ENCODE measurements at regions not wholly inside any gene's neighbourhood (a gene's known extent, or its start where the extent isn't known, plus 50 kb on each side); places are given as distances from the start of the nearest gene placed in this dataset.

- Histone ChIP-seq H3K9me3 (ENCODE audit: severe bottlenecking) (no peaks in the 10 kb centered on the region), H3K27me3 (ENCODE audit: insufficient read depth, poor library complexity, severe bottlenecking) (no peaks in the 10 kb centered on the region), H3K4me3 (ENCODE audit: severe bottlenecking) (no peak overlapping the region), H3K4me1 (ENCODE audit: insufficient read depth, poor library complexity, severe bottlenecking) (no peaks in the 10 kb centered on the region), H3K36me3 (ENCODE audit: low read depth) (no peaks in the 10 kb centered on the region), H3K27ac (ENCODE audit: poor library complexity, severe bottlenecking) (no peak overlapping the region)
- no peak for DNase-seq (ENCODE audit: low spot score)
- no peak for ATAC-seq (ENCODE audit: low read depth)
- TF ChIP-seq, protein P1, sequence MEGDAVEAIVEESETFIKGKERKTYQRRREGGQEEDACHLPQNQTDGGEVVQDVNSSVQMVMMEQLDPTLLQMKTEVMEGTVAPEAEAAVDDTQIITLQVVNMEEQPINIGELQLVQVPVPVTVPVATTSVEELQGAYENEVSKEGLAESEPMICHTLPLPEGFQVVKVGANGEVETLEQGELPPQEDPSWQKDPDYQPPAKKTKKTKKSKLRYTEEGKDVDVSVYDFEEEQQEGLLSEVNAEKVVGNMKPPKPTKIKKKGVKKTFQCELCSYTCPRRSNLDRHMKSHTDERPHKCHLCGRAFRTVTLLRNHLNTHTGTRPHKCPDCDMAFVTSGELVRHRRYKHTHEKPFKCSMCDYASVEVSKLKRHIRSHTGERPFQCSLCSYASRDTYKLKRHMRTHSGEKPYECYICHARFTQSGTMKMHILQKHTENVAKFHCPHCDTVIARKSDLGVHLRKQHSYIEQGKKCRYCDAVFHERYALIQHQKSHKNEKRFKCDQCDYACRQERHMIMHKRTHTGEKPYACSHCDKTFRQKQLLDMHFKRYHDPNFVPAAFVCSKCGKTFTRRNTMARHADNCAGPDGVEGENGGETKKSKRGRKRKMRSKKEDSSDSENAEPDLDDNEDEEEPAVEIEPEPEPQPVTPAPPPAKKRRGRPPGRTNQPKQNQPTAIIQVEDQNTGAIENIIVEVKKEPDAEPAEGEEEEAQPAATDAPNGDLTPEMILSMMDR (IDR thresholded peaks at IDR 0.05; ENCODE audit: poor library complexity, severe bottlenecking): no peak
Observed at GRCh38 chr2:83386549-83386948, 1072.5 kb downstream of the SUCLG1 start.

GRCh38 chr2:83378921-83379320 lies 1080.2 kb downstream of the SUCLG1 start:
- no peaks in the 10 kb centered on the region for H3K9me3 ChIP-seq (ENCODE audit: severe bottlenecking)
- ATAC-seq (ENCODE audit: low read depth): no peak

DNA sequence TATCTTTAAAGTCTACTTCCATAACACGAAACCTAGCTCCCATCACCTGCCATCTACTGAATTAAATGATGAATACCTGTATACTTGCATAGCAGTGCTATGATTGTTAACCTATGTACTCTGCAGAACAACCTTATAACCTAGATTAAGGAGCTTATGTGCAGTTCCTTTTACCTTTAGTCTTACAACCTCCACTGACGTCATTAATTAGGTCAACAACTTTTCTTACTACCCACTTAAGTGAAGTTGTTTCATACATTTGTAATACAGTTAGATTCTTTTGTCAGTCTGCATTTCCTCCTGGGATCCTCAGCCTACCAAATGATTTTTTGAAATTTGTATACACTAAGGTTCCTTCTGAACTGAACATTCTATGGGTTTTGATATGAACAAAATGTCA lies 1082.3 kb downstream of the SUCLG1 start:
- H3K36me3 ChIP-seq (ENCODE audit: low read depth): no peaks in the 10 kb centered on the region
- H3K27me3 ChIP-seq (ENCODE audit: insufficient read depth, poor library complexity, severe bottlenecking): no peaks in the 10 kb centered on the region
- H3K4me3 ChIP-seq (ENCODE audit: severe bottlenecking): no peak overlapping the region
- H3K9me3 ChIP-seq (ENCODE audit: severe bottlenecking): no peaks in the 10 kb centered on the region
- no peak for ATAC-seq (ENCODE audit: low read depth)
- DNase-seq (ENCODE audit: low spot score): no peak
- TF ChIP-seq, protein P1 (IDR thresholded peaks at IDR 0.05; ENCODE audit: poor library complexity, severe bottlenecking): no peak
- no peak overlapping the region for H3K27ac ChIP-seq (ENCODE audit: poor library complexity, severe bottlenecking)
- H3K4me1 ChIP-seq (ENCODE audit: insufficient read depth, poor library complexity, severe bottlenecking): no peaks in the 10 kb centered on the region

More at GRCh38 chr2:83378921-83379320, 1080.2 kb downstream of the SUCLG1 start:
- Histone ChIP-seq H3K27ac (ENCODE audit: poor library complexity, severe bottlenecking) (no peak overlapping the region), H3K4me1 (ENCODE audit: insufficient read depth, poor library complexity, severe bottlenecking) (no peaks in the 10 kb centered on the region), H3K4me3 (ENCODE audit: severe bottlenecking) (no peak overlapping the region), H3K27me3 (ENCODE audit: insufficient read depth, poor library complexity, severe bottlenecking) (no peaks in the 10 kb centered on the region), H3K36me3 (ENCODE audit: low read depth) (no peaks in the 10 kb centered on the region)
- TF ChIP-seq, protein P1 (IDR thresholded peaks at IDR 0.05; ENCODE audit: poor library complexity, severe bottlenecking): no peak
- DNase-seq (ENCODE audit: low spot score): no peak

- TF ChIP-seq, protein P1 (IDR thresholded peaks at IDR 0.05; ENCODE audit: poor library complexity, severe bottlenecking): no peak
- ATAC-seq (ENCODE audit: low read depth) (no peak), DNase-seq (ENCODE audit: low spot score) (no peak)
- no peaks in the 10 kb centered on the region for H3K4me1 ChIP-seq (ENCODE audit: insufficient read depth, poor library complexity, severe bottlenecking)
- no peaks in the 10 kb centered on the region for H3K27me3 ChIP-seq (ENCODE audit: insufficient read depth, poor library complexity, severe bottlenecking)
- H3K36me3 ChIP-seq (ENCODE audit: low read depth): no peaks in the 10 kb centered on the region
- H3K9me3 ChIP-seq (ENCODE audit: severe bottlenecking): no peaks in the 10 kb centered on the region
- H3K4me3 ChIP-seq (ENCODE audit: severe bottlenecking): no peak overlapping the region
- H3K27ac ChIP-seq (ENCODE audit: poor library complexity, severe bottlenecking): no peak overlapping the region
Observed at GRCh38 chr2:83370419-83370762, 1088.7 kb downstream of the SUCLG1 start.

GRCh38 chr2:83369601-83370418 lies 1089.3 kb downstream of the SUCLG1 start:
- Histone ChIP-seq H3K4me3 (ENCODE audit: severe bottlenecking) (no peak overlapping the region), H3K9me3 (ENCODE audit: severe bottlenecking) (no peaks in the 10 kb centered on the region), H3K36me3 (ENCODE audit: low read depth) (no peaks in the 10 kb centered on the region), H3K27ac (ENCODE audit: poor library complexity, severe bottlenecking) (no peak overlapping the region), H3K4me1 (ENCODE audit: insufficient read depth, poor library complexity, severe bottlenecking) (no peaks in the 10 kb centered on the region), H3K27me3 (ENCODE audit: insufficient read depth, poor library complexity, severe bottlenecking) (no peaks in the 10 kb centered on the region)
- TF ChIP-seq, protein P1 (IDR thresholded peaks at IDR 0.05; ENCODE audit: poor library complexity, severe bottlenecking): no peak
- no peak for ATAC-seq (ENCODE audit: low read depth)
- no peak for DNase-seq (ENCODE audit: low spot score)

Data from RWPE2 (cell line).